ENCODE measurements at regions not wholly inside any gene's neighbourhood (a gene's known extent, or its start where the extent isn't known, plus 50 kb on each side); places are given as distances from the start of the nearest gene placed in this dataset.

DNA sequence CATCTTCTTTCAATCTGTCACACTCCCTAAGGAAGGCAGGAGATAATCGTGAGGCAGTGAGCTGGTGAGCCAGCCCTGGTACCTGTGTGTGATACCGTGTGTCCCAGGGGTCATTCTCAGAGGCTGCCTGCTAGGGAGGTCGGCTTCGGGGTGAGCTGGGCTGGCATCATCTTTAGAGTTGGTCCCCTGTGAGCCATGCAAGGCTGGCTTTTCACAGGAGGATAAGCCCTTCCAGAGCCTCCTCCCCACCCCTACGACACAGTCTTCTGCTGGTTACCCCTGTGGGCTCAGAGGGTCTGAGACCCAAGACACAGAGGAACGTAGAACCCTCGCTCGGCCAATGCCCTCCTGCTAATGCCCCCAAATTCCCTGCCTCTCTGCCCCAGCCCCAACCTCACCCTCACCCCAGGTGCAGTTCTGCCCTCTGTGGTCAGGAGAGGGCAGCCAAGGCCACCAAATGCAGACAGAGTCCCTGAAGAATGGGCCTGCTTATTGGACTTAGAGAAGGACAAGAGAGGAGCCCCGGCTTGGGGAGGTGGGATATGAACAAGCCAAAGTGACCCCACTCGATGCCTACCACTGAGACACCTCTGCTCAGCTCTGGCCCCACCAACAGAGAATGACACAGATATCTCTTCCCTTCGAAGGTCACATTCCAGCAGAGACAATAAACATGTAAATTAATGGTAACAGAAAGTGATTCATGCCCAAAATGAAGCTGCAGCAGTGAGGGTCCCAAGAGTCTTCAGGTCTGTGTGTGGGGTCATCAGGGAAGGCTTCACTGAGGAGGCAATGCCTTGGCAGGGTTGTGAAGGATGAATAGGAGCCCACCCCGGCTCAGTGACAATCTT, 80.8 kb upstream of the CCL1 start:
- Histone ChIP-seq H3K27ac (no peak overlapping the region), H3K4me2 (no peak overlapping the region), H3K9me3 (no peaks in the 10 kb centered on the region), H3K4me3 (no peak overlapping the region), H3K4me1 (no peaks in the 10 kb centered on the region)
- ChIA-PET CTCF (interaction anchor here (0.6 to 6.8 kb wide), 18 partner anchors 8 to 691 kb away, joined by 3 to 33 read pairs (median 4); partner anchors contain the start of genes FNDC8 and RAD51D), POLR2A (no interaction called here)
- ATAC-seq (peak; percentile 77 to 90), DNase-seq (ENCODE audit: low read depth in 1 of 2, low spot score in 1 of 2) (peak; percentile 43 to 48), FAIRE-seq (no peak)
- TF ChIP-seq MAFK (IDR thresholded peaks at IDR 0.05; ENCODE audit: partially characterized antibody): no peak
- TF ChIP-seq, protein P1, sequence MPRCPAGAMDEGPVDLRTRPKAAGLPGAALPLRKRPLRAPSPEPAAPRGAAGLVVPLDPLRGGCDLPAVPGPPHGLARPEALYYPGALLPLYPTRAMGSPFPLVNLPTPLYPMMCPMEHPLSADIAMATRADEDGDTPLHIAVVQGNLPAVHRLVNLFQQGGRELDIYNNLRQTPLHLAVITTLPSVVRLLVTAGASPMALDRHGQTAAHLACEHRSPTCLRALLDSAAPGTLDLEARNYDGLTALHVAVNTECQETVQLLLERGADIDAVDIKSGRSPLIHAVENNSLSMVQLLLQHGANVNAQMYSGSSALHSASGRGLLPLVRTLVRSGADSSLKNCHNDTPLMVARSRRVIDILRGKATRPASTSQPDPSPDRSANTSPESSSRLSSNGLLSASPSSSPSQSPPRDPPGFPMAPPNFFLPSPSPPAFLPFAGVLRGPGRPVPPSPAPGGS (IDR thresholded peaks at IDR 0.05): no peak
- TF ChIP-seq RAD21 (conservative IDR thresholded peaks at IDR 0.05 in 1 of 2, IDR thresholded peaks at IDR 0.05 in 1 of 2): peak; percentile 70 to 80
- TF ChIP-seq, protein P2, sequence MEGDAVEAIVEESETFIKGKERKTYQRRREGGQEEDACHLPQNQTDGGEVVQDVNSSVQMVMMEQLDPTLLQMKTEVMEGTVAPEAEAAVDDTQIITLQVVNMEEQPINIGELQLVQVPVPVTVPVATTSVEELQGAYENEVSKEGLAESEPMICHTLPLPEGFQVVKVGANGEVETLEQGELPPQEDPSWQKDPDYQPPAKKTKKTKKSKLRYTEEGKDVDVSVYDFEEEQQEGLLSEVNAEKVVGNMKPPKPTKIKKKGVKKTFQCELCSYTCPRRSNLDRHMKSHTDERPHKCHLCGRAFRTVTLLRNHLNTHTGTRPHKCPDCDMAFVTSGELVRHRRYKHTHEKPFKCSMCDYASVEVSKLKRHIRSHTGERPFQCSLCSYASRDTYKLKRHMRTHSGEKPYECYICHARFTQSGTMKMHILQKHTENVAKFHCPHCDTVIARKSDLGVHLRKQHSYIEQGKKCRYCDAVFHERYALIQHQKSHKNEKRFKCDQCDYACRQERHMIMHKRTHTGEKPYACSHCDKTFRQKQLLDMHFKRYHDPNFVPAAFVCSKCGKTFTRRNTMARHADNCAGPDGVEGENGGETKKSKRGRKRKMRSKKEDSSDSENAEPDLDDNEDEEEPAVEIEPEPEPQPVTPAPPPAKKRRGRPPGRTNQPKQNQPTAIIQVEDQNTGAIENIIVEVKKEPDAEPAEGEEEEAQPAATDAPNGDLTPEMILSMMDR (IDR thresholded peaks at IDR 0.05): peak; percentile 45
- no peak for TF ChIP-seq CBX8 (IDR thresholded peaks at IDR 0.05)
- TF ChIP-seq RFX5 (IDR thresholded peaks at IDR 0.05): no peak
- no peak for TF ChIP-seq CHD2 (IDR thresholded peaks at IDR 0.05; ENCODE audit: low read length, partially characterized antibody)
- TF ChIP-seq, protein P3, sequence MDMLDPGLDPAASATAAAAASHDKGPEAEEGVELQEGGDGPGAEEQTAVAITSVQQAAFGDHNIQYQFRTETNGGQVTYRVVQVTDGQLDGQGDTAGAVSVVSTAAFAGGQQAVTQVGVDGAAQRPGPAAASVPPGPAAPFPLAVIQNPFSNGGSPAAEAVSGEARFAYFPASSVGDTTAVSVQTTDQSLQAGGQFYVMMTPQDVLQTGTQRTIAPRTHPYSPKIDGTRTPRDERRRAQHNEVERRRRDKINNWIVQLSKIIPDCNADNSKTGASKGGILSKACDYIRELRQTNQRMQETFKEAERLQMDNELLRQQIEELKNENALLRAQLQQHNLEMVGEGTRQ (IDR thresholded peaks at IDR 0.05): no peak
- peak; percentile 37; the same call in 1 of the 3 replicates for TF ChIP-seq SMC3 (IDR thresholded peaks at IDR 0.05)
- no peak for TF ChIP-seq EHF (CRISPR knock-in tag; IDR thresholded peaks at IDR 0.05)
- 4% methylated on average over 11 of the region's 12 CpGs for WGBS (ENCODE audit: missing lambda C conversion rate)

DNA sequence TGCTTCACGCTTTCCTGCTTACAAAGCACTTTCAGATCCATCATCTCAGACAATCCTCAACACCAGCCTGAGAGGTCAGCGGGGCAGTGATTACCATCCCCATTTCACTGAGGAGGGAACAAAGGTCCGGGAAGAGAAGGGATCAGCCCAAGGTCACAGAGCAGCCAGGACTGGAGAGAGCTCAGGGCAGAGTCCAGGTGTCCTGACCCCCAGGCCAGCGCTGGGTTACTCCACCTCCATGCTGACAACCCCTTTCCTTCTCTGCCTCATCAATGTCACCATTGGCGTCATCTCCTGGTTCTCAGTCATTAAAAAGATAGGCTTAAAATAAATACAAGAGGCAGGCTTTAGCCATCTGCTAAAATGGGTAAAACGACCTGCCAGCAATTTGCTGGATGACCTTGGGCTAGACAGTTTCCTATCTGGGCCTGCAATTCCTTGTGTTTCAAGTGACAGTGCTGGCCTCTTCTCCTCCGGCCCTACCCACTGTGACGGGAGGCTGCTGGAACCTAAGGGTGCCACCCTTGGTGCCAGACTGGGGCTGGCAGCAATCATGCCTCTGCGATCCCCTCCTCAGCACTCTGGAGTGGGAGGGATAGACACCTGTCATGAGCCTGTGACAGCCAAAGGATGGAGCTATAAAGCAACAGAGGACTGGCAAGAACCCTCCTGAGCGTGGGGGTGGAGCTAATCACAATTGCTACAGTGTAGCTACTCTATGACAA, 79.5 kb upstream of the CCL1 start:
- no peak overlapping the region for H3K27ac ChIP-seq
- FAIRE-seq (no peak), ATAC-seq (no peak), DNase-seq (ENCODE audit: low read depth in 1 of 2, low spot score in 1 of 2) (no peak)
- POLR2A ChIA-PET: no interaction called here
- TF ChIP-seq, protein P3 (IDR thresholded peaks at IDR 0.05): no peak
- TF ChIP-seq MAFK (IDR thresholded peaks at IDR 0.05; ENCODE audit: partially characterized antibody): peak; percentile 14
- H3K4me3 ChIP-seq: no peak overlapping the region
- H3K4me2 ChIP-seq: no peak overlapping the region
- no peaks in the 10 kb centered on the region for H3K4me1 ChIP-seq
- whole genome bisulfite sequencing (ENCODE audit: missing lambda C conversion rate): 3% methylated on average over 10 of the region's 10 CpGs
- no peaks in the 10 kb centered on the region for H3K9me3 ChIP-seq
- CTCF ChIA-PET: interaction anchor here (0.9 to 6.8 kb wide), 7 partner anchors 12 to 678 kb away, joined by 3 to 33 read pairs (median 4); partner anchors contain the start of genes FNDC8 and RAD51D

DNA sequence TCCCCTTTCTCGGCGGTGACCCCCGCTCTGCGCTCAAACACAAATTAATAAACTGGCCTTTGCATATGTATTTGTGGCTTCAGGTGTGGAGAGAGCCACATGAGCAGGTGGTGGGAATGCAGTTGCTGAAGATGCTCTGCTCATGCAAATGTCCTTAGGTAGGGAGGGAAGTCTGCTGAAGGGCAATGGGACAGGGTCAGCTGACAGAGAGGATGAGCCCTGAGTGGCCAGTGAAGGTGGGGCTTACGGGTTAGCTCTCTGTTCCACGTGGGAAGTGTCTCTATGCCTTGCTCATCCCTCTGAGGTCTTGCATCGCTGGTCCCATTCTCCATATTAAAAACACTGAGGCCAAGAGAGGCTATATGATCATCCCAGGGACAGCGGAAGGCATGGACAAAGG, 74.2 kb upstream of the CCL1 start:
- no peak overlapping the region for H3K4me3 ChIP-seq
- 47% methylated on average over 8 of the region's 8 CpGs for WGBS (ENCODE audit: missing lambda C conversion rate)
- no peak overlapping the region for H3K4me2 ChIP-seq
- CTCF ChIA-PET: interaction anchor here (0.6 to 5.1 kb wide), 2 partner anchors 17 to 1177 kb away, joined by 3 to 29 read pairs; no protein-coding TSS in a partner anchor
- no peaks in the 10 kb centered on the region for H3K9me3 ChIP-seq
- no peak overlapping the region for H3K27ac ChIP-seq
- no peaks in the 10 kb centered on the region for H3K4me1 ChIP-seq
- ATAC-seq: no peak
- FAIRE-seq: no peak
- no peak for DNase-seq (ENCODE audit: low read depth in 1 of 2, low spot score in 1 of 2)
- POLR2A ChIA-PET: no interaction called here
- TF ChIP-seq HDAC2 (IDR thresholded peaks at IDR 0.05) (no peak), BHLHE40 (IDR thresholded peaks at IDR 0.05; ENCODE audit: low read depth, low read length) (no peak), MAFK (IDR thresholded peaks at IDR 0.05; ENCODE audit: partially characterized antibody) (no peak), FOSL2 (IDR thresholded peaks at IDR 0.05) (no peak), FOSL2 (CRISPR knock-in tag; IDR thresholded peaks at IDR 0.05) (no peak), ZNF302 (CRISPR knock-in tag; IDR thresholded peaks at IDR 0.05) (no peak), JUN (IDR thresholded peaks at IDR 0.05) (no peak), POLR2A (IDR thresholded peaks at IDR 0.05; ENCODE audit: low read length) (no peak), ZC3H11A (IDR thresholded peaks at IDR 0.05) (no peak), CBX8 (IDR thresholded peaks at IDR 0.05) (no peak), HOXB5 (CRISPR knock-in tag; IDR thresholded peaks at IDR 0.05) (no peak), NR3C1 (IDR thresholded peaks at IDR 0.05) (no peak), CEBPB (IDR thresholded peaks at IDR 0.05) (no peak), NPAS2 (CRISPR knock-in tag; IDR thresholded peaks at IDR 0.05; ENCODE audit: borderline replicate concordance) (no peak)
- TF ChIP-seq, protein P3 (IDR thresholded peaks at IDR 0.05): no peak
- TF ChIP-seq, protein P4, sequence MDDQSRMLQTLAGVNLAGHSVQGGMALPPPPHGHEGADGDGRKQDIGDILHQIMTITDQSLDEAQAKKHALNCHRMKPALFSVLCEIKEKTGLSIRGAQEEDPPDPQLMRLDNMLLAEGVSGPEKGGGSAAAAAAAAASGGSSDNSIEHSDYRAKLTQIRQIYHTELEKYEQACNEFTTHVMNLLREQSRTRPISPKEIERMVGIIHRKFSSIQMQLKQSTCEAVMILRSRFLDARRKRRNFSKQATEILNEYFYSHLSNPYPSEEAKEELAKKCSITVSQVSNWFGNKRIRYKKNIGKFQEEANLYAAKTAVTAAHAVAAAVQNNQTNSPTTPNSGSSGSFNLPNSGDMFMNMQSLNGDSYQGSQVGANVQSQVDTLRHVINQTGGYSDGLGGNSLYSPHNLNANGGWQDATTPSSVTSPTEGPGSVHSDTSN (IDR thresholded peaks at IDR 0.05): no peak
- TF ChIP-seq, protein P5, sequence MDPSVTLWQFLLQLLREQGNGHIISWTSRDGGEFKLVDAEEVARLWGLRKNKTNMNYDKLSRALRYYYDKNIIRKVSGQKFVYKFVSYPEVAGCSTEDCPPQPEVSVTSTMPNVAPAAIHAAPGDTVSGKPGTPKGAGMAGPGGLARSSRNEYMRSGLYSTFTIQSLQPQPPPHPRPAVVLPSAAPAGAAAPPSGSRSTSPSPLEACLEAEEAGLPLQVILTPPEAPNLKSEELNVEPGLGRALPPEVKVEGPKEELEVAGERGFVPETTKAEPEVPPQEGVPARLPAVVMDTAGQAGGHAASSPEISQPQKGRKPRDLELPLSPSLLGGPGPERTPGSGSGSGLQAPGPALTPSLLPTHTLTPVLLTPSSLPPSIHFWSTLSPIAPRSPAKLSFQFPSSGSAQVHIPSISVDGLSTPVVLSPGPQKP (IDR thresholded peaks at IDR 0.05; ENCODE audit: low read depth, low read length): no peak

Measured in A549 (cell line).